Fibroblast of skin of abdomen (primary cell): ENCODE measurements at regions not wholly inside any gene's neighbourhood (a gene's known extent, or its start where the extent isn't known, plus 50 kb on each side); places are given as distances from the start of the nearest gene placed in this dataset.
"Not testable (repeated sequence)": the region's sequence is repeated elsewhere in the genome, so short reads cannot be mapped to it uniquely, and the experiment has no call there.

Source experiments
- DNase-seq: peaks from one replicate; pipeline ENCODE4 v3.0.0-alpha.2; 2013

DNA sequence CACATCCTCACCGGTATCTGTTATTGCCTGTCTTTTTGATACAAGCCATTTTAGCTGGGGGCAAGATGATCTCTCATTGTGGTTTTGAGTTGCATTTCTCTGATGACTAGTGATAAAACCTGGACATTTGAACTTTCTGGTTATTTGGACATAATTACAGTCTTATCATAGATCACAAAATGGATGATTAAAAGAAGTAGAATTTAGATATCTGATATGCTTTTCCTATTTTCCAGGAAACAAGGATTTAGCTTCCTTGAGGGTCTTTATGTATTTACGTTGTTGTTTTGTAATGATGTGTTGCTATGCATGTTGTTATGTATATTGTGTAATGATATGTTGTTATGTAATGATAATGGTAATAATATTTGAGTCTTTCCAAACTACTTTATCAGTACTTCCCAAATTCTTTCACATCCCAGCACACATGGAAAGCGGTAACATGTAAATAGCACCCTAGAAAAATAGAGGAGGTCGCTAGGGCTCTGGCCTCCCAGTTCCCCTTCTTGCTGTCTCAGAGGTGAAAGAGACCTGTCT lies 53.8 kb downstream of the GJD2 start:
- no peak for DNase-seq

DNA sequence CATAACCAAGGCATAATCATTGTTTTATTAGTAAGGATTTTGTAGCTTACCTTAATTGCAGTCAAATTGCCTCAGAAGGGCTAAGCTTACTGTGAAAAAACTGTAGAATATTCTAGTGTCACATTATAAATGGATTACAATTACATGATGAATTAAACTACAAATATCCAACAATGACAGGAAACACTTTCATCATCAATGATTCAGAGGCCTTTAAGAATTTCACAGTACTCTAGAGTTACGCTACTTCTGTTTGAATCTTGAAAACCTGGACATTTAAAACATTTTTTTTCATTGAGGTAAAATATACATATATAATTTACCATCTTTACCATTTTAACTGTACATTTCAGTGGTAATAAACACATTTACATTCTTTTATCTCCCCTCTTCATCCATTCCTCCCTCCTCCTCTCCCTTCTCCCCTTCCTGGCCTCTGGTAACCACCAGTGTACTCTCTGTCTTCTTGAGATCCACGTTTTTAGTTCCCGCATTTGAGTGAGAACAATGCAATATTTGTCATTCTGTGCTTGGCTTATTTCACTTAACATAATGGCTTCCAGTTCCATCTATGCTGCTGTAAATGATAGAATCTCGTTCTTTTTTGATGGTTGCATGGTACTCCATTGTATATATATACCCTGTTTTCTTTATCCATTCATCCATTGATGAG lies 54.7 kb downstream of the GJD2 start:
- DNase-seq, result no peak

- DNase-seq, result no peak
Measured at GRCh38 chr15:34696506-34696905, 58.3 kb downstream of the GJD2 start.

GRCh38 chr15:34693053-34693744 lies 61.6 kb downstream of the GJD2 start:
- DNase-seq, result no peak

DNA sequence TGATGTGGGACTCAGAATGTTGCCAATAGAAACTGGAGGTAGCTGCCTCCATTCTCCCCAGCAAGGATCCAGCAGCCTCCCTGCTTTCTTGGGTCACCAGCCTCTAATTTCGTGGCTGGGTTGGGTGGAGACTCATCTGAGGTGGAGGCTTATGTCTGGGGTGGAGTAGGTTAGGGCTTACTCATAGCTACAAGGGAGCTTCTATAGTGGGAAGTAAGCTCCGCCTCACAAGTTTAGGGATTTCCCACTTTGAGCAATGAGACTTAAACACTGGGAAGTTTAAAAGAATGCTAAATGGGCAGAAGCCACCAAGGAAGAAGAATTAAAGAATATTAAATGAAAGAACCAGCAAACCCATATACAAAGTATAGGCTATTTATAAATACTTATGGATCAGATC lies 63.8 kb downstream of the GJD2 start:
- DNase-seq, result no peak

DNA sequence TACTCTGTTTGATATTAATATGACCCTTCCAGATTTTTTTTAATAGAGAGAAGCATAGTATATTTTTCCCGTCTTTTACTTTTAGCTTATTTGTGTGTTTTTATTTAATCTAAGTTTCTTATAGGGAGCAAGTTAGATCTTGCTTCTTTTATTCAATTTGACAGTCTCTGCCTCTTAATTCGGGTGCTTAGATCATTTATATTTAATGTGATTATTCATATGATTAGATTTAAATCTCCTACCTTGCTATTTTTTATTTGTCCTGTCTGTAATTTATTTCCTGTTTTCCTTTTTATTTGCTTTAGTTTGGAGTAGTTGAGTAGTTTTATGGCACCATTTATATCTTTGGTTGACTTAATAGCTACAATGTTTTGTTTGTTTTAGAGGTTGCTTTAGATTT lies 66.1 kb downstream of the GJD2 start:
- no peak for DNase-seq

DNA sequence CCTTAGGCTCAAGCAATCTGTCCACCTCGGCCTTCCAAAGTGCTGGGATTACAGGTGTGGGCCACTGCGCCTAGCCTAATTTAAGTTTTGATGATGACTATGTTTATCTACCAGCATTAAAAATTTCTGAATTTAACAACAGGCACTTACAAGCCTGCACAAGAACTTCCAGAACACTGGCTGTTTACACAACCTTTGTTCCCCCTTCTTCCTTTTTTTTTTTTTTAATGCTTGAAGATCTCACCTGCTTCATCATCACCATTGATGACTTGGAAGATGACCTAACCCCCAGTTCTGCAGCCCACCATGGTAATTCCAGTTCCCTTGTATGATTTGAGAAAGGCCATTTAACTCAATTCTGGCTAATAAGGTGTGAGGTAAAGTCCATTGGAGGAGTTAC lies 70.4 kb downstream of the GJD2 start:
- no peak for DNase-seq

GRCh38 chr15:34682674-34683073 lies 72.1 kb downstream of the GJD2 start:
- no peak for DNase-seq

DNA sequence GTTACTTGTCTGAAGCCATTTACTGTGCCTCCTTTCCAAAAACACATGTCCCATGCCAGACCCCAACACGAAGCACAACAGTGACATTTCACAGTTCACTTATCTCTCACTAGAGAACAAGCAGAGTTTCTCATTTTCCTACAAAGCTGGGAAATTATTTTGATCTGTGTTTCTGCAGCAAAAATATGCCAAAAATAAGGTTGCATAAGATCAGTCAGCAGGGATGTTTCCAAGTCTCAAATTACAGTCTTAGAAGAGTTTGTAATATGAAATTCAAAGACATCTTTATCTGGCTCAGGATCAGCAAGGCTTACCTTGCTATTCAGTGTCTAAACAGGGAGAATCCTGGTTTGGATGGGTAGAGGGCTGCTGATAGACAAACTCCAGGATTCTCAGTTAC lies 75.5 kb downstream of the GJD2 start:
- no peak for DNase-seq

DNA sequence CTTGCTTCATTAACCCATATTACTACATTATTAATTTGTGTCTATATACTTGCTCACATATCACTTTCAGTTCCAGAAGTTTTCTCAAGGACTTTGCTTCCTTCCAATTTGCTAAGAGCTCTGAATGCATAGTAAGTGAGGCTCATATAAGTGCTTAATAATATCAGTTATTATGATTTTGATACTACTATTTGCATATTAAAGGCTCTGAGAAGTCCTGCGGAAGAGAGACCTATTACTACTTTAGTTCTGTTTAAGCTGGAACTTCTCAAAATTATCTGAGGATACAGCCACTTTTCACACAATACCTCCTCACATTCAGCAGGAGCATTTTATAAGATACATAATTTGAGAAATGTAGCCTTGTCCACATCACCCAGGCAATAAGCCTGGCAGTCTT lies 81.6 kb downstream of the GJD2 start:
- DNase-seq, result no peak

DNA sequence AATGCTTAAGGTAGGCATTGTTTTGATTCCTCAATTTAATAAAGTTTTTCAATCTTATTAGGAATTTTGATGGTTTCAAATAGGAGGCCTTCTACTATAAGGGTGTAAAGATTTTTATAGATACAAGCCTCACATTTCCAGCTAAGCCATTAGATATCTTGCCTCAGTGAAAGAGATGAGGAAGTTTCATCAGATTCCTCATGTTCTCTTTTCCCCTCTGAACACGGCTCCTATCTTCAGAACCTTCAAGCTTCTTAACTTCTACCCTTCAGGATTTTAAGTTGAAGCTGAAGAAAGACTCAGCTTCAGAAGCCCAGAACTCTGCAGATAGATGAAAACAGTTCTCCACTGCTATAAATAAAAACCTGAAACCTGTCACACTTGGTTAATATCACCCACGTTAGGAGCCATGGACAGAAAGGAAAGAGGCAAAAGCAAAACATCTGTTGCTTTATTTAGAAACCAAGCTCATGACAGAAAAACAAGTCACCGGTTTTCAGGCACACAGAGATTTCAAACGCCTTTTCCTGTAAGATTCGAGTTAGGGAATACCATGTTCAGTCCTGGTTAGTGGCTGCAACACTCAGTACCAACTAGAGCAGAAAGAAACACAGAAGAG lies 82.2 kb upstream of the GOLGA8B start:
- no peak for DNase-seq

GRCh38 chr15:34664418-34664817 lies 81.0 kb upstream of the GOLGA8B start:
- DNase-seq, result no peak

DNA sequence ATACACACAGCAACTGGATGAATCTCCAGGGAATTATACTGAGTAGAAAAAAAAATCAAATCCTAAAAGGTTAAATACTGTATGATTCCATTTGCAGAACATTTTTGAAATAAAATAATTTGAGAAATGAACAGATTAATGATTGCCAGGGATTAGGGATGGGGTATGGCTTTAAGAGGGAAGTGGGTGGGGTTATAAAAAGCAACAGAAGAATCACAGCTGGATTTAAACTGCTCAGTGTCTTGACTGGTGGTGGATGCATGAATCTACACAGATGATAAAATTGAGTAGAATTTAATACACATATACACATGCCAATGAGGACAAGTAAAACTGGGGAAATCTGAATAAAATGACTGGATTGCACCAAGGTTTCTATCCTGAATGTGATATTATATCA lies 79.7 kb upstream of the GOLGA8B start:
- no peak for DNase-seq

GRCh38 chr15:34659056-34659455 lies 75.6 kb upstream of the GOLGA8B start:
- no peak for DNase-seq

GRCh38 chr15:34657469-34658127 lies 74.1 kb upstream of the GOLGA8B start:
- DNase-seq, result no peak

DNA sequence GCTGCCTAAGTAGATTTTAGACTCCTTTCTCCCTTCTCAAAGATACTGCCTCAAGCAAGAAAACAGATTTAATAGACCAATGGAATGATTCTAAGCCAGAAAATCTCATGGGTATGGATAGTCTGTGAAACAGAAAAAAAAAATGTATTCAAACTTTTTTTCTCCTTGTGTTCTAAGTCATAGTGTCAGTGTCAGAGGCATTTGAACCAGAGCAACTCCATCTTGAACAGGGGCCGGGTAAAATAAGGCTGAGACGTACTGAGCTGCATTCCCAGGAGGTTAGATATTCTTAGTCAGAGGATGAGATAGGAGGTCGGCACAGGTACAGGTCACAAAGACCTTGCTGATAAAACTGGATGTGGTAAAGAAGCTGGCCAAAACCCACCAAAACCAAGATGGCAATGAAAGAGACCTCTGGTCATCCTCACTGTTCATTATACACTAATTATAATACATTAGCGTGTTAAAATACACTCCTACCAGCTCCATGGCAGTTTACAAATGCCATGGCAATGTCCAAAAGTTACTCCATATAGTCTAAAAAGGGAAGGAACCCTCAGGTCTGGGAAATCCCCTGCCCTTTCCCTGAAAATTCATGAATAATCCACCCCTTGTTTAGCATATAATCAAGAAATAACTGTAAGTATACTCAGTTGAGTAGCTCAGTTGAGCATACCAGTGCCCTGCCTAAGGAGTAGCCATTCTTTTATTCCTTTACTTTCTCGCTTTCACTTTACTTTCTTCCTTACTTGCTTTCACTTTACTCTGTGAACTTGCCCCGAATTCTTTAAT lies 72.8 kb upstream of the GOLGA8B start:
- no peak for DNase-seq

GRCh38 chr15:34655326-34655725 lies 71.9 kb upstream of the GOLGA8B start:
- no peak for DNase-seq

DNA sequence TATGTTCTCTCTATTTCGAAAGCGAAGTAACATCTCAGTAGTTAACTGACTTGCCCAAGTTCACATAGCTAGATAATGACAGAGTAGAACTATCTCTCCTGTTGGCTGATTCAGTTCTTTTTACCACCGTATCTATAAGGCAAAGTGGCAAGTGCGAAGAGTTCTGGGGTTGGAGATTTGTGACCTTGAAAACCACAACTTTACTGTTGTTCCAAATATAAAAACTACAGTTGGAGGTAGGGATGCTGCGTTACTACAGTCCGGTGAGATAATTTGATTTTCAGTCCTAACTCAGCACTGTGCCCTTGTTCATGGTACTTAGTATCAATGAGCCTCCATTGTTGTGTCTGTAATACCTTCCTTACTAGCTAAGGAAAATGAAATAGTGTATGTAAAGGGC lies 71.2 kb upstream of the GOLGA8B start:
- no peak for DNase-seq

GRCh38 chr15:34653992-34654391 lies 70.5 kb upstream of the GOLGA8B start:
- no peak for DNase-seq

DNA sequence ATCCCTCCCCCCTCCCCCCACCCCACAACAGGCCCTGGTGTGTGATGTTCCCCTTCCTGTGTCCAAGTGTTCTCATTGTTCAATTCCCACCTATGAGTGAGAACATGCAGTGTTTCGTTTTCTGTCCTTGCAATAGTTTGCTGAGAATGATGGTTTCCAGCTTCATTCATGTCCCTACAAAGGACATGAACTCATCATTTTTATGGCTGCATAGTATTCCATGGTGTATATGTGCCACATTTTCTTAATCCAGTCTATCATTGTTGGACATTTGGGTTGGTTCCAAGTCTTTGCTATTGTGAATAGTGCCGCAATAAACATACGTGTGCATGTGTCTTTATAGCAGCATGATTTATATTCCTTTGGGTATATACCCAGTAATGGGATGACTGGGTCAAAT lies 69.9 kb upstream of the GOLGA8B start:
- DNase-seq, result not testable (repeated sequence)

- no peak for DNase-seq
Measured at GRCh38 chr15:34652726-34653033, 69.2 kb upstream of the GOLGA8B start.

GRCh38 chr15:34651997-34652725 lies 68.7 kb upstream of the GOLGA8B start:
- DNase-seq, result no peak
